ENCODE measurements at regions not wholly inside any gene's neighbourhood (a gene's known extent, or its start where the extent isn't known, plus 50 kb on each side); places are given as distances from the start of the nearest gene placed in this dataset.

DNA sequence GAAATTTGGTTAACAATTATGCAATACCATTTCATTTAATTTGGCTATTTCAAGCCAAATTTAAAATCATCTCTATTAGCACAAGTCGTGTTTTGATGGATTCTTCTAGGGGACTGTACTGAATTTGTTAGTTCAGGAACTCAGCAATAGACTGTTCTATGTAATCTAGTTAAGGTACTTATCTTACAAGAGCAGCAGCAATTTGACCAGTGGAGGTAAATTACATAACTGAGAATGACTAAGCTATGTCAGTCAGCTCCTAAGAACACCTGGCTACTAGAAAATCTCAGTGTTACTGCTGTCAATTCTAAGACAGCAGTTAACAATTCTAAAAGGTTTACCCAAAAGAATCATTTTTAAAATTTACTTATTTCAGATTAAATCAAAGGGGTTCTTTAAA is 513.9 kb upstream of the ZWINT start:
- Histone ChIP-seq H3K4me1 (ENCODE audit: insufficient read depth, low read length, poor library complexity, severe bottlenecking) (no peaks in the 10 kb centered on the region), H3K79me2 (ENCODE audit: insufficient read depth, low read length) (no peaks in the 10 kb centered on the region), H2AFZ (ENCODE audit: low read length) (no peak overlapping the region), H3K9ac (ENCODE audit: low read depth, low read length, poor library complexity, severe bottlenecking) (no peak overlapping the region), H3F3A (ENCODE audit: low read depth) (no peaks in the 10 kb centered on the region), H4K20me1 (ENCODE audit: insufficient read depth, low read length, poor library complexity, severe bottlenecking) (no peaks in the 10 kb centered on the region), H3K9me2 (replicated peaks; ENCODE audit: low read depth, low read length) (no peaks in the 10 kb centered on the region), H3K36me3 (ENCODE audit: insufficient read depth, low read length) (no peaks in the 10 kb centered on the region), H3K9me3 (ENCODE audit: insufficient read depth, low read depth, low read length) (no peaks in the 10 kb centered on the region), H3K4me2 (ENCODE audit: low read depth, low read length, poor library complexity, severe bottlenecking) (no peak overlapping the region), H3K27me3 (ENCODE audit: insufficient read depth, low read length, poor library complexity, severe bottlenecking) (no peaks in the 10 kb centered on the region), H3K4me3 (ENCODE audit: low read length, poor library complexity, severe bottlenecking) (no peak overlapping the region)
- no peak for TF ChIP-seq EZH2phosphoT487 (IDR thresholded peaks at IDR 0.05; ENCODE audit: borderline replicate concordance)
- TF ChIP-seq, protein P1, sequence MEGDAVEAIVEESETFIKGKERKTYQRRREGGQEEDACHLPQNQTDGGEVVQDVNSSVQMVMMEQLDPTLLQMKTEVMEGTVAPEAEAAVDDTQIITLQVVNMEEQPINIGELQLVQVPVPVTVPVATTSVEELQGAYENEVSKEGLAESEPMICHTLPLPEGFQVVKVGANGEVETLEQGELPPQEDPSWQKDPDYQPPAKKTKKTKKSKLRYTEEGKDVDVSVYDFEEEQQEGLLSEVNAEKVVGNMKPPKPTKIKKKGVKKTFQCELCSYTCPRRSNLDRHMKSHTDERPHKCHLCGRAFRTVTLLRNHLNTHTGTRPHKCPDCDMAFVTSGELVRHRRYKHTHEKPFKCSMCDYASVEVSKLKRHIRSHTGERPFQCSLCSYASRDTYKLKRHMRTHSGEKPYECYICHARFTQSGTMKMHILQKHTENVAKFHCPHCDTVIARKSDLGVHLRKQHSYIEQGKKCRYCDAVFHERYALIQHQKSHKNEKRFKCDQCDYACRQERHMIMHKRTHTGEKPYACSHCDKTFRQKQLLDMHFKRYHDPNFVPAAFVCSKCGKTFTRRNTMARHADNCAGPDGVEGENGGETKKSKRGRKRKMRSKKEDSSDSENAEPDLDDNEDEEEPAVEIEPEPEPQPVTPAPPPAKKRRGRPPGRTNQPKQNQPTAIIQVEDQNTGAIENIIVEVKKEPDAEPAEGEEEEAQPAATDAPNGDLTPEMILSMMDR (conservative IDR thresholded peaks at IDR 0.05; ENCODE audit: low read length), result no peak

DNA sequence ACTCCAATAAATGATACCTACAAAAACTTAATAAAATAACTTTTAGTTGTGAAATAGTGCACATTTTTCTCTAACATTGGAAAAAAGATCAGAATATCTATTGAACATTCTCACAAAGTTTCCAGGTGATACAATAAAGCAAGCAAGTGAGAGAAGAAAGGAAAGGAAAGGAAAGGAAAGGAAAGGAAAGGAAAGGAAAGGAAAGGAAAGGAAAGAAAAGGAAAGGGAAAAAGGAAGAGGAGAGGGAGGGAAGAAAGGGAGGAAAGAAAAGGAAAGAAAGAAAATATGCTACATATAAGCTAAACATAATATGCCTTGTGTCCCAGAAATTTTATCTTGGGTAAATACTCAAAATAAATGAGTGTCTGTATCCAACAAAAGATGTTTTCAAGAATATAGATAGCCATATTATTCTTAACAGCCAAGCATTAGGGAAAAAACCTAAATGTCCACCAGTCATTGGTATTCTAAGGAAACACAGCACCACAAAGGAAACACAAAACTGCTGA is 510.2 kb upstream of the ZWINT start:
- no peak overlapping the region for H2AFZ ChIP-seq (ENCODE audit: low read length)
- TF ChIP-seq, protein P1 (conservative IDR thresholded peaks at IDR 0.05; ENCODE audit: low read length), result no peak
- TF ChIP-seq EZH2phosphoT487 (IDR thresholded peaks at IDR 0.05; ENCODE audit: borderline replicate concordance), result no peak
- no peaks in the 10 kb centered on the region for H3K36me3 ChIP-seq (ENCODE audit: insufficient read depth, low read length)
- H3K4me3 ChIP-seq (ENCODE audit: low read length, poor library complexity, severe bottlenecking), result no peak overlapping the region
- H3K27me3 ChIP-seq (ENCODE audit: insufficient read depth, low read length, poor library complexity, severe bottlenecking), result no peaks in the 10 kb centered on the region
- H3K4me1 ChIP-seq (ENCODE audit: insufficient read depth, low read length, poor library complexity, severe bottlenecking), result no peaks in the 10 kb centered on the region
- H3K9me2 ChIP-seq (replicated peaks; ENCODE audit: low read depth, low read length), result no peaks in the 10 kb centered on the region
- H3K9me3 ChIP-seq (ENCODE audit: insufficient read depth, low read depth, low read length), result no peaks in the 10 kb centered on the region
- no peaks in the 10 kb centered on the region for H3K79me2 ChIP-seq (ENCODE audit: insufficient read depth, low read length)
- H4K20me1 ChIP-seq (ENCODE audit: insufficient read depth, low read length, poor library complexity, severe bottlenecking), result no peaks in the 10 kb centered on the region
- no peaks in the 10 kb centered on the region for H3F3A ChIP-seq (ENCODE audit: low read depth)
- no peak overlapping the region for H3K9ac ChIP-seq (ENCODE audit: low read depth, low read length, poor library complexity, severe bottlenecking)
- H3K4me2 ChIP-seq (ENCODE audit: low read depth, low read length, poor library complexity, severe bottlenecking), result no peak overlapping the region

GRCh38 chr10:56867236-56867635 is 506.2 kb upstream of the ZWINT start:
- Histone ChIP-seq H3F3A (ENCODE audit: low read depth) (no peaks in the 10 kb centered on the region), H3K9me3 (ENCODE audit: insufficient read depth, low read depth, low read length) (no peaks in the 10 kb centered on the region), H3K36me3 (ENCODE audit: insufficient read depth, low read length) (no peaks in the 10 kb centered on the region), H2AFZ (ENCODE audit: low read length) (no peak overlapping the region), H3K9me2 (replicated peaks; ENCODE audit: low read depth, low read length) (no peaks in the 10 kb centered on the region), H3K27me3 (ENCODE audit: insufficient read depth, low read length, poor library complexity, severe bottlenecking) (no peaks in the 10 kb centered on the region), H3K79me2 (ENCODE audit: insufficient read depth, low read length) (no peaks in the 10 kb centered on the region), H3K4me3 (ENCODE audit: low read length, poor library complexity, severe bottlenecking) (no peak overlapping the region), H3K4me1 (ENCODE audit: insufficient read depth, low read length, poor library complexity, severe bottlenecking) (no peaks in the 10 kb centered on the region), H3K4me2 (ENCODE audit: low read depth, low read length, poor library complexity, severe bottlenecking) (no peak overlapping the region), H4K20me1 (ENCODE audit: insufficient read depth, low read length, poor library complexity, severe bottlenecking) (no peaks in the 10 kb centered on the region), H3K9ac (ENCODE audit: low read depth, low read length, poor library complexity, severe bottlenecking) (no peak overlapping the region)
- TF ChIP-seq, protein P1 (conservative IDR thresholded peaks at IDR 0.05; ENCODE audit: low read length), result no peak
- no peak for TF ChIP-seq EZH2phosphoT487 (IDR thresholded peaks at IDR 0.05; ENCODE audit: borderline replicate concordance)
